Heart right ventricle (tissue), 16 donors: ENCODE measurements at regions not wholly inside any gene's neighbourhood (a gene's known extent, or its start where the extent isn't known, plus 50 kb on each side); places are given as distances from the start of the nearest gene placed in this dataset.
A peak's percentile ranks its signal among the peaks of the same experiment; 100 is the strongest.

Experiments used
- ATAC-seq, 8 donors: fragments of 200-7000 bp; cut with Tn5 transposase; one replicate each; pipeline ENCODE4 v1.9.1; 2020; ENCODE audit warnings: mild to moderate bottlenecking in 8 of 8, moderate library complexity in 8 of 8, moderate number of reproducible peaks in 1 of 8
- DNase-seq, 2 donors: peaks; one replicate each; pipeline ENCODE4 v3.0.0-alpha.2; 2020
- H3K27ac ChIP-seq, 10 donors: fragments of 200-600 bp; sonication (generic) in 2 of 10; one replicate each; pipeline versions ENCODE4 v1.5.0 to v1.8.0; 2020 to 2022; ENCODE audit warnings: mild to moderate bottlenecking in 3 of 10
- H3K27me3 ChIP-seq, 7 donors: fragments of 200-600 bp; one replicate each; pipeline ENCODE4 v1.8.0; 2021 to 2022; ENCODE audit warnings: mild to moderate bottlenecking in 2 of 7
- H3K36me3 ChIP-seq, 9 donors: fragments of 200-600 bp; sonication (generic) in 1 of 9; one replicate each; pipeline versions ENCODE4 v1.5.0 to v1.8.0; 2020 to 2022; ENCODE audit warnings: mild to moderate bottlenecking in 2 of 9
- H3K4me1 ChIP-seq, 9 donors: fragments of 200-600 bp; sonication (generic) in 1 of 9; one replicate each; pipeline versions ENCODE4 v1.5.0 to v1.8.0; 2020 to 2022; ENCODE audit warnings: mild to moderate bottlenecking in 4 of 9
- H3K4me3 ChIP-seq, 10 donors: fragments of 200-600 bp; sonication (generic) in 2 of 10; one replicate each; pipeline versions ENCODE4 v1.5.0 to v1.8.0; 2020 to 2022; ENCODE audit warnings: mild to moderate bottlenecking in 7 of 10, moderate library complexity in 2 of 10
- H3K9me3 ChIP-seq, 11 donors: fragments of 200-600 bp in 10 of 11; sonication (generic) in 2 of 11; one replicate each; pipeline versions ENCODE4 v1.5.0 to v1.8.0; 2013 to 2022; ENCODE audit warnings: mild to moderate bottlenecking in 2 of 11, control low read depth in 1 of 11, moderate library complexity in 1 of 11
- WGBS, 2 donors: extraction: QIAGEN DNeasy Blood & Tissue Kit; methylation state at CpG; one replicate each; pipeline ENCODE4 v1.1.7; 2013; ENCODE audit warnings: inconsistent platforms in 1 of 2; 5-methylcytosine and 5-hydroxymethylcytosine counted together
- intact Hi-C, 10 donors: fragments of 100-400 bp; cut with DNase I; formaldehyde crosslinking; loops; one replicate each; pipeline versions ENCODE4 v1.11.1 to v1.14.2; 2022
- TF ChIP-seq, protein P1 (sequence below), 9 donors: fragments of 200-600 bp; sonication (generic) in 2 of 9; IDR thresholded peaks; one replicate each; pipeline versions ENCODE4 v1.5.0 to v1.8.0; 2021 to 2022; ENCODE audit warnings: antibody characterized with exemption in 9 of 9, mild to moderate bottlenecking in 5 of 9, moderate library complexity in 1 of 9
- donor health status: Arrhythmogenic right ventricular cardiomyopathy.
- donor health status: ischemic (EF 13 %, LVEDD 7.1; RV severe dilation, severe dysfunction).
- donor health status: healthy with polysubstance abuse.
- donor health status: DM: no; HTN: yes; CAD: no.
- donor health status: DM: no; HTN: no; CAD: no.
- donor health status: ischemic (EF 25% LVEDD 6.9; RV normal size, moderate dysfunction).
- donor health status: ischemic (EF 25% LVEDD 5.7; RV mildly dilated, moderate dysfunction).
- donor health status: healthy.
- donor health status: DM: yes; HTN: yes; CAD: no.
- donor health status: Ischemic cardiomyopathy.
- donor health status: ischemic (EF 35%, LVEDD 5.7; RV mildly dilated, moderate dysfunction).
- donor health status: nonischemic (EF 11% LVEDD 7.7; RV severe dilation, severe dysfunction).
- donor health status: DM: yes; HTN: yes; CAD: no.
- donor health status: PGD.
- donor health status: ischemic (EF 29% LVEDD 5.4; RV normal size, mild dysfunction).
- donor health status: nonischemic (EF 23%, LVEDD 6.1; RV moderate dilation, normal function).

DNA sequence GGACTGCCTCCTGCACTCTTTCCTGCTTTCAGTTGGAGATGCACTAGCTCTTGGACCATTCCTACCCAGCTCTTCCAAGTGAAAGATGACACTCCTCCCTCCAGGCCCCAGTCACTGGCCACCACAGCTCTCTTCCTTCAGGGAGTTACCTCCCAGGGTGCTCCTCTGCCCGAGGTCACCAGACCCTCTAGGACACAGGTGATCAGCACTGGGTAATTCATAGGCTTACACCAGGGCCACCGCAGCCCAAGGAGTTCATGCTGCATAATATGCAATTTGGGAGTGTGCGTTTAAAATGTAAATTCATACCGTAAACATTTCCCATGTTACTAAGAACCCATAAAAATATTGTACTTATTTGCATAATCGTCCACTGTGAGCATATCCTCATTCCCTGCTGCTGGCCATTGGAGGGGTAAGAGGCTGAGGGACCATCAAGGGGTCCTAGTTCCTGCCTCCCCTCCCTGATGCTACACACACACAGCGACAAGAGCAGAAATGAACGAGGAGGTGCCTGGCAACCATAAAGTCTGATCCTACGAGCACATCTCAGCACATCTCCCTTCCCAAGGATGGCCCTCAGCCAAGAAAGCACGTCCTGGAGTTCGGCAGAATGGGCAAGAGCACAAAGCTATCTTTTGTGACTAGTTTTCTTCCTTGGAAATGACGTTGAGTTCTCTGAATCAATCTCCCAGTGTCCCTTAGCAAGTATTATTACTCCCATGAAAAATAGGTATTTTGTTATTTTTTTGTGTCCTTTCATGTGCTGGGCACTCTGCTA, 222.9 kb upstream of the RAB4A start:
- Histone ChIP-seq H3K27me3 (peaks cover 0 to 21% (median 0%) of the 10 kb centered on the region in 7 donors), H3K36me3 (no peaks in the 10 kb centered on the region), H3K4me1 (peaks cover 0 to 8% (median 0%) of the 10 kb centered on the region in 9 donors), H3K4me3 (no peak overlapping the region), H3K9me3 (peaks cover 0 to 18% (median 0%) of the 10 kb centered on the region in 11 donors), H3K27ac (no peak overlapping the region)
- no peak for ATAC-seq
- no peak for DNase-seq
- 68 to 69% methylated on average over 11 of the region's 11 CpGs for WGBS, 2 donors
- TF ChIP-seq, protein P1, sequence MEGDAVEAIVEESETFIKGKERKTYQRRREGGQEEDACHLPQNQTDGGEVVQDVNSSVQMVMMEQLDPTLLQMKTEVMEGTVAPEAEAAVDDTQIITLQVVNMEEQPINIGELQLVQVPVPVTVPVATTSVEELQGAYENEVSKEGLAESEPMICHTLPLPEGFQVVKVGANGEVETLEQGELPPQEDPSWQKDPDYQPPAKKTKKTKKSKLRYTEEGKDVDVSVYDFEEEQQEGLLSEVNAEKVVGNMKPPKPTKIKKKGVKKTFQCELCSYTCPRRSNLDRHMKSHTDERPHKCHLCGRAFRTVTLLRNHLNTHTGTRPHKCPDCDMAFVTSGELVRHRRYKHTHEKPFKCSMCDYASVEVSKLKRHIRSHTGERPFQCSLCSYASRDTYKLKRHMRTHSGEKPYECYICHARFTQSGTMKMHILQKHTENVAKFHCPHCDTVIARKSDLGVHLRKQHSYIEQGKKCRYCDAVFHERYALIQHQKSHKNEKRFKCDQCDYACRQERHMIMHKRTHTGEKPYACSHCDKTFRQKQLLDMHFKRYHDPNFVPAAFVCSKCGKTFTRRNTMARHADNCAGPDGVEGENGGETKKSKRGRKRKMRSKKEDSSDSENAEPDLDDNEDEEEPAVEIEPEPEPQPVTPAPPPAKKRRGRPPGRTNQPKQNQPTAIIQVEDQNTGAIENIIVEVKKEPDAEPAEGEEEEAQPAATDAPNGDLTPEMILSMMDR (IDR thresholded peaks at IDR 0.05), result no peak
- intact Hi-C loops, result no loop called here

DNA sequence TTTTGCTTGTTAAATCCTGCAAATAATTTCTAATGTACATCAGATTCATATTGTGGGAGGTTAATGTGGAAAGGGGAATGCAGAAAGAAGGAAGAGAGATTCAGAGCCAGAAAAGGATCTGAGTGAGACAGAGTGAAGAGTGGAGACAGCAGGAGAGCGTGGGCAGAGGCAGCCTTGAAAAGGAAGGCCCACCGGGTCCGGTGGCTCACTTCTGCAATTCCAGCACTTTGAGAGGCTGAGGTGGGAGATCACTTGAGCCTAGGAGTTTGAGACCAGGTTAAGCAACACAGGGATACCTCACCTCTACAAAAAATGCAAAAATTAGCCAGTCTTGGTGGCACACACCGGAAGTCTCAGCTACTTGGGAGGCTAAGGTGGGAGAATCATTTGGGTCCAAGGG, 222.0 kb upstream of the RAB4A start:
- Histone ChIP-seq H3K27me3 (peaks cover 0 to 21% (median 0%) of the 10 kb centered on the region in 7 donors), H3K27ac (no peak overlapping the region), H3K4me3 (no peak overlapping the region), H3K4me1 (peaks cover 0 to under 1% (median 0%) of the 10 kb centered on the region in 9 donors), H3K9me3 (peaks cover 0 to 18% (median 0%) of the 10 kb centered on the region in 11 donors), H3K36me3 (no peaks in the 10 kb centered on the region)
- intact Hi-C loops, result no loop called here
- ATAC-seq (no peak), DNase-seq (no peak)
- TF ChIP-seq, protein P1 (IDR thresholded peaks at IDR 0.05), result no peak
- WGBS, 2 donors, result 91 to 94% methylated on average over 4 of the region's 4 CpGs

DNA sequence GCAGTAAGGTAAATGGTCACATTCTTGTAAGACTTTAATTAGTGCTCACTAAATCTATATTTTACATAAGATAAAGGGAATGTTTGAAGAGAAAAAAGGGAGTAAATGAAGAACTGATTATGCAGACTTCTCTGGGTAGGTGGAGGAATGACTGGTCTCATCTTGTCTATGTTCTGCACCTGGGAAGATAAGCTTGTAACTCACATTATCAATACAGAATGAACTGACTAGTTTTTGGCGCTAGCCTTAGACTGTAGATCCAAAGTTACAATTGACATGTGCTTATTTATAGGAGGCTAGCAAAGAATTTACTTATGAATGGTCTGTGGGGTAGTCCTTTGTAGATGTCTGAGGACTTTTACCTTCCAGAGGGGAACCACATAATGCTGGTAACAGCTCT, 214.9 kb upstream of the RAB4A start:
- DNase-seq (no peak), ATAC-seq (no peak)
- no peaks in the 10 kb centered on the region for H3K36me3 ChIP-seq
- WGBS, 2 donors, result 91 to 93% methylated on average over 1 of the region's 1 CpG
- intact Hi-C loops, result no loop called here
- peaks cover 0 to 13% (median 0%) of the 10 kb centered on the region in 11 donors for H3K9me3 ChIP-seq
- peaks cover 0 to 6% (median 0%) of the 10 kb centered on the region in 7 donors for H3K27me3 ChIP-seq
- no peak overlapping the region for H3K4me3 ChIP-seq
- TF ChIP-seq, protein P1 (IDR thresholded peaks at IDR 0.05), result no peak
- H3K4me1 ChIP-seq, result peaks cover 7 to 29% (median 24%) of the 10 kb centered on the region in 9 donors
- no peak overlapping the region for H3K27ac ChIP-seq

DNA sequence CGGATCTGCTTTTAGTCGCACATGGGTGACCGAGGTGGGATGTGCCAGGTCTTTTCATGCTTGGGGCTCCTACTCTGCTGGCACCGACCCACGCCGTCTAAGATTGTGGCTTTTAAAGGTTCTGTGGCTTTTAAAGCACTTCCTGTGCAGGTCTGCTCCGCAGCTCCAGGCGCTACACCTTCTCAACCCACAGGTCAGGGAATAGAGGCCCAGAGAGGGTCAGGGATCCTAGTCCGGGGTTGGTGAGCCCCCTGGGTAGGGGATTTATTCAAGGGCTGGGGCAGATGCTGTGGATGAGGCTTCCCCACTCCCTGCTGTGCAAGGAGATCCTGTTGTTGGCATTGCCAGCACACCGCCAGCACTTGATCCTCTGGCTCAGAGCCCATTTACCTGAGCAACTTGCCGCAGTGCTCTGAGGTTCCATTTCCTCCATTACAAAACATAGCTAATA, 212.8 kb upstream of the RAB4A start:
- H3K9me3 ChIP-seq, result no peaks in the 10 kb centered on the region
- H3K27me3 ChIP-seq, result peaks cover 0 to 6% (median 0%) of the 10 kb centered on the region in 7 donors
- TF ChIP-seq, protein P1 (IDR thresholded peaks at IDR 0.05), result no peak
- peaks cover 7 to 39% (median 24%) of the 10 kb centered on the region in 9 donors for H3K4me1 ChIP-seq
- H3K27ac ChIP-seq, result peak overlapping the region in 3 of 10 donors; percentile 28 to 62 (median 57)
- intact Hi-C loops, result no loop called here
- DNase-seq (no peak), ATAC-seq (no peak)
- H3K36me3 ChIP-seq, result no peaks in the 10 kb centered on the region
- no peak overlapping the region for H3K4me3 ChIP-seq
- WGBS, 2 donors, result 80 to 82% methylated on average over 11 of the region's 11 CpGs
